B cell (primary cell): ENCODE measurements at regions not wholly inside any gene's neighbourhood (a gene's known extent, or its start where the extent isn't known, plus 50 kb on each side); places are given as distances from the start of the nearest gene placed in this dataset.

Source experiments
- ATAC-seq: fragments of 200-7000 bp; cut with Tn5 transposase; one replicate; pipeline ENCODE4 v1.10.0; 2021; ENCODE audit warnings: low read depth, mild to moderate bottlenecking, moderate number of reproducible peaks, moderate library complexity
- CTCF ChIA-PET: fragments of 350-600 bp; sonication (Branson Sonifier 250); formaldehyde crosslinking; loops from one replicate; lab custom pipeline; 2021; ENCODE audit warnings: antibody characterized with exemption, inconsistent platforms; lab: Charles Lee
- POLR2A ChIA-PET: fragments of 350-600 bp; sonication (Branson Sonifier 250); formaldehyde crosslinking; loops from one replicate; lab custom pipeline; 2021; ENCODE audit warnings: antibody characterized with exemption; lab: Charles Lee
- DNase-seq: peaks from one replicate; pipeline ENCODE4 v3.0.0; 2013
- H2AFZ ChIP-seq: 2 replicates; pipeline ENCODE4 v1.6.1; 2012; ENCODE audit warnings: mild to moderate bottlenecking, low read depth, low read length; ENCODE audit not compliant: insufficient read depth, poor library complexity, severe bottlenecking
- H3K27ac ChIP-seq, 2 donors: 1 replicate in 1 of 2; 2 replicates in 1 of 2; pipeline ENCODE4 v1.5.1; 2012 to 2013; ENCODE audit warnings: low read length in 2 of 2, mild to moderate bottlenecking in 2 of 2, moderate library complexity in 1 of 2
- H3K27me3 ChIP-seq, 4 experiments: fragments of 200-600 bp in 1 of 4; sonication (generic) in 1 of 4; replicated peaks in 1 of 4; 1 replicate in 2 of 4; 2 replicates in 2 of 4; pipeline versions ENCODE4 v1.6.1 to v1.7.0; 2013 to 2016; ENCODE audit warnings: low read length in 3 of 4, mild to moderate bottlenecking in 2 of 4, mixed read lengths in 1 of 4, moderate library complexity in 1 of 4; ENCODE audit not compliant: insufficient read depth in 4 of 4, control insufficient read depth in 3 of 4; ENCODE audit errors: control extremely low read depth in 1 of 4
- H3K36me3 ChIP-seq, 2 experiments: replicated peaks in 1 of 2; 1 replicate in 1 of 2; 2 replicates in 1 of 2; pipeline versions ENCODE4 v1.6.1 to v1.7.1; 2013; ENCODE audit warnings: low read length in 1 of 2; ENCODE audit not compliant: insufficient read depth in 2 of 2, control insufficient read depth in 1 of 2; ENCODE audit errors: control extremely low read depth in 1 of 2, extremely low read depth in 1 of 2
- H3K4me1 ChIP-seq, 2 donors: fragments of 200-600 bp in 1 of 2; sonication (generic) in 1 of 2; 1 replicate in 1 of 2; 2 replicates in 1 of 2; pipeline versions ENCODE4 v1.5.1 to v1.6.1; 2013 to 2017; ENCODE audit warnings: low read length in 2 of 2; ENCODE audit not compliant: control insufficient read depth in 2 of 2, insufficient read depth in 2 of 2
- H3K4me2 ChIP-seq: replicated peaks from 2 replicates; pipeline ENCODE3; 2012; ENCODE audit warnings: mild to moderate bottlenecking, low read depth, low read length; ENCODE audit not compliant: poor library complexity, severe bottlenecking
- H3K4me3 ChIP-seq, 5 experiments: fragments of 200-600 bp in 1 of 5; sonication (generic) in 1 of 5; 1 replicate in 3 of 5; 2 replicates in 2 of 5; pipeline versions ENCODE4 v1.5.1 to v1.7.0; 2011 to 2016; ENCODE audit warnings: low read length in 4 of 5, mild to moderate bottlenecking in 4 of 5, low read depth in 2 of 5, control low read depth in 1 of 5, moderate library complexity in 1 of 5; ENCODE audit not compliant: insufficient read depth in 1 of 5; ENCODE audit errors: control extremely low read depth in 1 of 5, extremely low read depth in 1 of 5
- H3K79me2 ChIP-seq: fragments of 200-600 bp; sonication (generic); one replicate; pipeline ENCODE4 v1.6.0; 2016; ENCODE audit warnings: low read length; ENCODE audit not compliant: control insufficient read depth, insufficient read depth
- H3K9ac ChIP-seq: fragments of 200-600 bp; sonication (generic); 2 replicates; pipeline ENCODE4 v1.6.1; 2017; ENCODE audit warnings: mild to moderate bottlenecking, low read length, moderate library complexity
- H3K9me3 ChIP-seq, 3 donors: one replicate each; pipeline versions ENCODE4 v1.6.1 to v1.7.1; 2013; ENCODE audit warnings: low read length in 2 of 3; ENCODE audit not compliant: control insufficient read depth in 2 of 3, insufficient read depth in 1 of 3; ENCODE audit errors: control extremely low read depth in 1 of 3
- H4K20me1 ChIP-seq: 2 replicates; pipeline ENCODE4 v1.6.0; 2012; ENCODE audit warnings: mild to moderate bottlenecking, low read length; ENCODE audit not compliant: insufficient read depth, control insufficient read depth, poor library complexity, severe bottlenecking
- H3K27ac Mint-ChIP-seq: one replicate; pipeline ENCODE4 v1.8.0; 2021; ENCODE audit warnings: mixed read lengths
- H3K27me3 Mint-ChIP-seq: one replicate; pipeline ENCODE4 v1.8.0; 2021; ENCODE audit warnings: mixed read lengths
- H3K4me1 Mint-ChIP-seq: one replicate; pipeline ENCODE4 v1.8.0; 2021; ENCODE audit warnings: mixed read lengths
- H3K4me3 Mint-ChIP-seq: one replicate; pipeline ENCODE4 v1.8.0; 2021; ENCODE audit warnings: mixed read lengths
- H3K9me3 Mint-ChIP-seq: one replicate; pipeline ENCODE4 v1.8.0; 2022; ENCODE audit warnings: mixed read lengths; ENCODE audit not compliant: insufficient read depth
- EZH2 ChIP-seq: IDR thresholded peaks from 2 replicates; pipeline ENCODE4 v1.6.1; 2012; ENCODE audit warnings: borderline replicate concordance, low read depth, mild to moderate bottlenecking, moderate library complexity, low read length; ENCODE audit not compliant: insufficient read depth, poor library complexity, severe bottlenecking
- WGBS: methylation state at CpG from one replicate; pipeline ENCODE4 v1.1.5; 2013; ENCODE audit warnings: missing lambda C conversion rate; ENCODE audit not compliant: insufficient coverage; 5-methylcytosine and 5-hydroxymethylcytosine counted together
- intact Hi-C: fragments of 100-400 bp; cut with micrococcal nuclease; formaldehyde crosslinking; loops from one replicate; pipeline ENCODE4 v1.10.0; 2022
- TF ChIP-seq, protein P1 (sequence below): fragments of 200-600 bp; IDR thresholded peaks from one replicate; pipeline ENCODE4 v1.8.0; 2022; ENCODE audit warnings: antibody characterized with exemption, mild to moderate bottlenecking

DNA sequence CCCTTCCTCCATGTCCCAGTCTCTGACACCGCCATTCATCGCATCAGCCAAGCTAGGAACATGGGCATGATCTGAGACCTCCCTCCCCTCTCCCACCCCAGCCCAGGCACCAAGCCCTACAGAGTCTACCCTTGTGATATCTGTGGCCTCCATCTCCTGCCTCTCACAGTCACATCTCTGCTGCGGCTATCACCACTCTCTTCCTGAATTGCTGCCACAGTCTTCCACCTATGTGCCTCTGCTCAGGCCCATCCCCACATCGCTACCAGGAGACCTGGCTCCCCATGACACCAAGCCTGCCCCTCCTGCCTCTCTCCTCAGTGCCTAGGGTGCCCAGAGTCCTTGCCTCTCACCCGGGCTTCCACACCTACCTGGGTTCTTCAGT lies 82.7 kb upstream of the BCAR3 start:
- Mint-ChIP-seq H3K9me3 (no peaks in the 10 kb centered on the region), H3K27me3 (no peaks in the 10 kb centered on the region), H3K27ac (no peak overlapping the region), H3K4me3 (no peak overlapping the region), H3K4me1 (peaks cover 5% of the 10 kb centered on the region)
- Histone ChIP-seq H3K9me3 (peaks cover 0 to 3% (median 0%) of the 10 kb centered on the region in 3 donors), H3K79me2 (no peaks in the 10 kb centered on the region), H3K9ac (no peak overlapping the region), H3K4me2 (no peak overlapping the region), H3K27me3 (no peaks in the 10 kb centered on the region), H3K36me3 (no peaks in the 10 kb centered on the region), H4K20me1 (no peaks in the 10 kb centered on the region), H3K4me3 (no peak overlapping the region), H3K27ac (no peak overlapping the region), H3K4me1 (peaks cover 0 to 2% of the 10 kb centered on the region in 2 donors), H2AFZ (no peak overlapping the region)
- POLR2A ChIA-PET: no interaction called here
- ATAC-seq (no peak), DNase-seq (no peak)
- TF ChIP-seq EZH2: no peak
- TF ChIP-seq, protein P1, sequence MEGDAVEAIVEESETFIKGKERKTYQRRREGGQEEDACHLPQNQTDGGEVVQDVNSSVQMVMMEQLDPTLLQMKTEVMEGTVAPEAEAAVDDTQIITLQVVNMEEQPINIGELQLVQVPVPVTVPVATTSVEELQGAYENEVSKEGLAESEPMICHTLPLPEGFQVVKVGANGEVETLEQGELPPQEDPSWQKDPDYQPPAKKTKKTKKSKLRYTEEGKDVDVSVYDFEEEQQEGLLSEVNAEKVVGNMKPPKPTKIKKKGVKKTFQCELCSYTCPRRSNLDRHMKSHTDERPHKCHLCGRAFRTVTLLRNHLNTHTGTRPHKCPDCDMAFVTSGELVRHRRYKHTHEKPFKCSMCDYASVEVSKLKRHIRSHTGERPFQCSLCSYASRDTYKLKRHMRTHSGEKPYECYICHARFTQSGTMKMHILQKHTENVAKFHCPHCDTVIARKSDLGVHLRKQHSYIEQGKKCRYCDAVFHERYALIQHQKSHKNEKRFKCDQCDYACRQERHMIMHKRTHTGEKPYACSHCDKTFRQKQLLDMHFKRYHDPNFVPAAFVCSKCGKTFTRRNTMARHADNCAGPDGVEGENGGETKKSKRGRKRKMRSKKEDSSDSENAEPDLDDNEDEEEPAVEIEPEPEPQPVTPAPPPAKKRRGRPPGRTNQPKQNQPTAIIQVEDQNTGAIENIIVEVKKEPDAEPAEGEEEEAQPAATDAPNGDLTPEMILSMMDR: no peak
- 100% methylated on average over 4 of the region's 5 CpGs for WGBS
- intact Hi-C loops: no loop called here
- CTCF ChIA-PET: interaction anchor here (1.1 kb wide), 1 partner anchor 21 kb away, joined by 3 read pairs; no protein-coding TSS in a partner anchor

DNA sequence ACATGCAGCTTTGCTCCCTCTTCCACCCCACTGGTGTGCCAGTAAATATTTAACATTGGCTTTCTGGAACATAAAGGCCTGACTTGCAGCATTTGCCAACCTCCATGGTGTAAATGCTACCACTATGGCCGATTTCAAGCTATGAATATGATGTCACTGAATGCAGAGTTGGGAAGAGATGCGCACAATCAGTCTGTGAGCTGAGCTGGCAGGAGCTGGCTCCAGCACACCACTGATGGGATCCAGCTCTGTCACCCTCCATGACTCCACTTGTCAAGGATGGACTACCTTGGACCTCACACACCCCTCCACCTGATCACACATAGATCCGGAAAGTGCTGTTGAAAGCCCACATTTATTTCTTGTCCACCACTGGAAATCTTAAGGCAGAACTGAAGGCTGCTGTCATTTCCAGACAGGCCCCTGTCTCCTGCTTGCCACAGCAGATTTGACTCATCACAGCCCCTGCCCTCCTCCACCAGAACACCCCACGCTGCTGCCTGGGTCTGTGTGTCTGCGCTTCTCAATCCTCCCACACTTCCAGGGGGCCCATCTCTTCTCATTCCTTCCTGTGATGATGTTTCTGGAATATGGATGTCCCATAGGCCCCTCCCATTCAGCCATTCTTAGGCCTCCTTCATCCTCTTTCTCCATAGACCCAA lies 82.2 kb upstream of the BCAR3 start:
- ATAC-seq: no peak
- intact Hi-C loops: no loop called here
- Histone ChIP-seq H3K9ac (no peak overlapping the region), H3K36me3 (no peaks in the 10 kb centered on the region), H3K27ac (no peak overlapping the region), H2AFZ (no peak overlapping the region), H3K4me1 (peaks cover 4 to 8% of the 10 kb centered on the region in 2 donors), H3K27me3 (no peaks in the 10 kb centered on the region), H3K4me2 (no peak overlapping the region), H4K20me1 (no peaks in the 10 kb centered on the region), H3K79me2 (no peaks in the 10 kb centered on the region), H3K9me3 (peaks cover 0 to 3% (median 0%) of the 10 kb centered on the region in 3 donors), H3K4me3 (no peak overlapping the region)
- Mint-ChIP-seq H3K27ac (no peak overlapping the region), H3K27me3 (no peaks in the 10 kb centered on the region), H3K4me1 (peaks cover 10% of the 10 kb centered on the region), H3K4me3 (no peak overlapping the region), H3K9me3 (no peaks in the 10 kb centered on the region)
- ChIA-PET CTCF (interaction anchor here (1.1 kb wide), 1 partner anchor 21 kb away, joined by 3 read pairs; no protein-coding TSS in a partner anchor), POLR2A (no interaction called here)
- DNase-seq: no peak
- TF ChIP-seq, protein P1: no peak
- no peak for TF ChIP-seq EZH2
- WGBS: 97% methylated on average over 2 of the region's 5 CpGs
